Neuron (in vitro differentiated cells): ENCODE measurements at regions not wholly inside any gene's neighbourhood (a gene's known extent, or its start where the extent isn't known, plus 50 kb on each side); places are given as distances from the start of the nearest gene placed in this dataset.

Experiments used
- H2AFZ ChIP-seq: one replicate; pipeline ENCODE4 v1.6.1; 2013; ENCODE audit warnings: low read depth, mild to moderate bottlenecking, inconsistent platforms, low read length, moderate library complexity
- H3K27me3 ChIP-seq: one replicate; pipeline ENCODE4 v1.6.1; 2013; ENCODE audit warnings: low read length; ENCODE audit not compliant: insufficient read depth
- H3K36me3 ChIP-seq: one replicate; pipeline ENCODE4 v1.6.1; 2013; ENCODE audit warnings: low read length; ENCODE audit not compliant: insufficient read depth
- H3K4me1 ChIP-seq: one replicate; pipeline ENCODE4 v1.6.1; 2013; ENCODE audit warnings: low read length; ENCODE audit not compliant: insufficient read depth
- H3K4me3 ChIP-seq: 2 replicates; pipeline ENCODE4 v1.5.1; 2013; ENCODE audit warnings: mild to moderate bottlenecking, low read length, moderate library complexity
- H3K9me3 ChIP-seq: one replicate; pipeline ENCODE4 v1.6.1; 2013; ENCODE audit warnings: low read length

DNA sequence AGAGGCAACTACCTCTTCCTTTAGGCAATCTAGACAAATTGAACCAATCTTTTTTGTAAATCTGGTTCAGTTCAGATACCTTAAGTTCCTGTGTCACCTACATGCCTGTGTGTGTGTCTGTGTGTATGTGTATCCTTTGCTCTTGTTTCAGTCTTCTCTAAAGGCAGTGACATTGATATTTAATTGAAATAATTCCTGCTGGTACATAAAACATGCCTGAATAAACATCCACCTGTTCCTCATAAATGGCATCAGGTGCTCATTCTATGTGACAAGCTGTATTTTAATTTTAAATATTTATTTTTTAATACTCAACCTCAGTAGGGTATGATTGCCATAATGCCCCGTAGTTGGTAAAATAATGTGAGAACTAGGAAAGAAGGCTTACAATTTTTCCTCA lies 1606.4 kb upstream of the PRR20A start:
- Histone ChIP-seq H2AFZ (no peak overlapping the region), H3K27me3 (no peaks in the 10 kb centered on the region), H3K4me1 (peaks cover 2% of the 10 kb centered on the region), H3K9me3 (no peaks in the 10 kb centered on the region), H3K36me3 (no peaks in the 10 kb centered on the region), H3K4me3 (no peak overlapping the region)

DNA sequence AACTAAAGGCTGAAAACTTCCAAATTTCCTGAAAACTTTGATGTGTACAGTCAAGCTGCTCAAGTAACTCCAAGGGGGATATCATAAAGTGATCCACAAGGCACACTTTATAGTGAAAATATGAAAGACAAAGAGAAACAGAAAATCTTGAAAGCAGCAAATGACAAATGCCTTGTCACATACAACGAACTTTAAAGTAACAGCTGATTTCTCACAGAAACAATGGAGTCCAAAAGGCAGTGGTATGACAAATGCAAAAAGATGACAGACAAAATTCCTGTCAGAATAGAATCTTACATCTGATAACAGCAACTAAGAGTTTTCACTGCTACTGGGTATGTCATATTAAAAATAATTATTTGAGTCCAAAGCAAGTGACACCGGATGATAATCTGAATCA lies 1602.3 kb upstream of the PRR20A start:
- no peak overlapping the region for H2AFZ ChIP-seq
- no peak overlapping the region for H3K4me3 ChIP-seq
- H3K9me3 ChIP-seq, result no peaks in the 10 kb centered on the region
- no peaks in the 10 kb centered on the region for H3K36me3 ChIP-seq
- H3K27me3 ChIP-seq, result no peaks in the 10 kb centered on the region
- peaks cover 2% of the 10 kb centered on the region for H3K4me1 ChIP-seq

DNA sequence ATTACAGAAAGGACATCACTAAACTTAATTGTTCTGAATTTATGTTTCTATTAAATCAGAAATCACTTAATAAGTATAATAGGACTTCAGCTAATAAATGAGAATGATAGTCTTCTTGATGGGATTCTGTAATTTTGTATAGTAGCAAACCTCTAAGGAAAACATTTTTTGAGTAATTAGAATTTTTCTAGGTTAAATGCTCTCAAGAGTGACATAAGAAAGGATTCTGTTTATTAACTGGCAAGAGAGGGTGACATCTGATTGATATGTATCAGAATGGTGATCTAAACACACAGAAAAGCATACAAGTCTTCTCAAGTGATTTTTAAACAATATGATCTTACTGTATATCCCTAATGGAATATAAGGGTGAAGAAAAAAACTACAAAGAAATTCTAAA lies 1597.7 kb upstream of the PRR20A start:
- Histone ChIP-seq H3K9me3 (peaks cover 2% of the 10 kb centered on the region), H3K36me3 (no peaks in the 10 kb centered on the region), H3K27me3 (no peaks in the 10 kb centered on the region), H3K4me3 (no peak overlapping the region), H2AFZ (no peak overlapping the region), H3K4me1 (no peaks in the 10 kb centered on the region)

DNA sequence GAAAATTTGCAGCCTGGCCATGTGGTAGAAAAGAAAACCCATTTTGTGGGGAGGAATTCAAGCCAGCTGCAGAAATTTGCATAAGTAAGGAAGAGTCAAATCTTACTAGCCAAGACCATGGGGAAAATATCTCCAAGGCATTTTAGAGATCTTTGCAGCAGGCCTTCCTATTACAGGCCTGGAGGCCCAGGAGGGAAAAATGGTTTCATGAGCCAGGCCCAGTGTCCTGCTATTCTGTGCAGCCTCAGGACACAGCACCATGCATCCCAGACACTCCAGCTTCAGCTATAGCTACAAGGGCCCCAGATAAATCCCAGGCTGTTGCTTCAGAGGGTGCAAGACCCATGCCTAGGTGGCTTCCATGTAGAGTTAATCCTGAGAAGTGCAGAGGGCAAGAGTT lies 1590.1 kb upstream of the PRR20A start:
- H3K4me3 ChIP-seq, result no peak overlapping the region
- no peaks in the 10 kb centered on the region for H3K27me3 ChIP-seq
- no peaks in the 10 kb centered on the region for H3K36me3 ChIP-seq
- no peaks in the 10 kb centered on the region for H3K4me1 ChIP-seq
- H2AFZ ChIP-seq, result no peak overlapping the region
- H3K9me3 ChIP-seq, result no peaks in the 10 kb centered on the region

DNA sequence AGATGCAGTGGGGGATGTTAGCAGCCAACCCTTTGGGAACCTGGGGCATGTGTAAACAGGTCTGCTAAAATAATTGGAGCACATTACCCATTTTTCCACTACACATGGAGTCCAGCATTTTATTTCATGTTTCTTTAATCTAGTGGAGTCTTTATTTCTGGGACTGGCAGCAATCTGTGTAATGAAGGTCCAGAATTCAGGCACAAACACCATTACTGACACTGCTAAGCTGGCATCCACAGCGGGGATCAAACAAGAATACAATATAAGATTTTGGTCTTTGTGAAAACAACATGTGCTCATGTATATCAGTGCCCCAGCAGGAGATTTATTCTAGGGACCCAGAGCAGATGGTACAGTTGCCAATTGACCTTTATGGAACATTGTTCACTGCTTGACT lies 1587.0 kb upstream of the PRR20A start:
- no peak overlapping the region for H2AFZ ChIP-seq
- H3K36me3 ChIP-seq, result no peaks in the 10 kb centered on the region
- H3K27me3 ChIP-seq, result no peaks in the 10 kb centered on the region
- no peaks in the 10 kb centered on the region for H3K9me3 ChIP-seq
- no peaks in the 10 kb centered on the region for H3K4me1 ChIP-seq
- H3K4me3 ChIP-seq, result no peak overlapping the region

DNA sequence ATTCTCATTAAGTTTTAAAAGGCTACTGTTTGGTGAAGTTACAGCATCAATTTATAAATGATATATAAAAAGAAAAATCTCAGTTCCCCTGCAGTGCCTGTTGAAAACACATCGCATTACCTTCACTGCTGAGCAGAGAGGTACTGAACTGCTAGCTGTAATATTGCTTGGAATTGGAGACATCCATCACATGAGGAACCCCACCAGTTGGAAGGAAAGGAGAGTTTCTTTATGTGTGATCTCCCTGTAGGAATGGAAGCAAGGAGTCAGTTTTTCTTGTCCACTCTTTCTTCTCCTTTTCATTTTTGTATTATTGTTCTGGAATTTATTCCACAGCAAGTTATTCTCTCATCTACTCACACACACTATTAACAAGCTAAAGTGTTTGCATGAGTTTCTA lies 1586.0 kb upstream of the PRR20A start:
- H3K27me3 ChIP-seq, result no peaks in the 10 kb centered on the region

DNA sequence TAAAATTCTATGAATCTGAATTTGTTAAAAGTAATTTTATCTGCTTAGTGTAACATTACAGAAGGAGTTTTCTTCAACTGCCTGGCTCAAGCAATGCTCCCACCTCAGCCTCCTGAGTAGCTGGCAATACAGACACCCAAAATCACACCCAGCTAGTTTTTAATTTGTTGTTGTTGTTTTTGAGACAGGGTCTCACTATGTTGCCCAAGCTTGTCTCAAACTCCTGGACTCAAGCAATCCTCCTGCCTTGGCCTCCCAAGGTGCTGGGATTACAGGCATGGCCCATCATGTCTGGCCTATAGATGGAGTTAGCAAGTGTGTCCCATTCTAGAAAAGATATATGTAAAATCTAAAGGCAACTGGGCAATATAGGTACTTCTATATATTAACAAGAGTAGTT lies 1580.4 kb upstream of the PRR20A start:
- Histone ChIP-seq H3K4me3 (no peak overlapping the region), H3K36me3 (no peaks in the 10 kb centered on the region), H3K27me3 (no peaks in the 10 kb centered on the region), H3K9me3 (no peaks in the 10 kb centered on the region), H2AFZ (no peak overlapping the region), H3K4me1 (peaks cover 14% of the 10 kb centered on the region)

More for the DNA sequence above, 1586.0 kb upstream of the PRR20A start:
- Histone ChIP-seq H3K9me3 (no peaks in the 10 kb centered on the region), H3K36me3 (no peaks in the 10 kb centered on the region), H3K4me3 (no peak overlapping the region), H2AFZ (no peak overlapping the region), H3K4me1 (no peaks in the 10 kb centered on the region)

DNA sequence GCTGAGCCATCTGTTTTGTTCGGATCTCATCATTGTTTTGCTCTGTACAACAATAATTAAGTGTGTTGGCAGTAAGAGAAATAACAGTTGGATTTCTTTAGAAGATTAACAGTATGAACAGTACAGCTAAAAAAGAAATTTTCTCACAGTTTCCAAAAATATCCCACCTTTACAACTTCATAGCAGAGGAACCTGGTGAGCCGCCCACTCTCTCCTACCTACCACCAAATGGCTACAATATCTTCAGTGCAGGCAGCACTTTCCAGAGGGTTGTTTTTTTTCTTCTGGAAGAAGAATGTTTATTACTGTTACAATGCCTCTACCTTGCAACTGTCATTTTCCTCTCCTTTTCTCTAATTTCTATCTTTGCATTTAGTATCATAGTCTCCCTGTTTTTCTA lies 1577.5 kb upstream of the PRR20A start:
- H3K4me3 ChIP-seq, result no peak overlapping the region
- no peak overlapping the region for H2AFZ ChIP-seq
- H3K9me3 ChIP-seq, result no peaks in the 10 kb centered on the region
- no peaks in the 10 kb centered on the region for H3K36me3 ChIP-seq
- H3K4me1 ChIP-seq, result peaks cover 14% of the 10 kb centered on the region
- H3K27me3 ChIP-seq, result no peaks in the 10 kb centered on the region

DNA sequence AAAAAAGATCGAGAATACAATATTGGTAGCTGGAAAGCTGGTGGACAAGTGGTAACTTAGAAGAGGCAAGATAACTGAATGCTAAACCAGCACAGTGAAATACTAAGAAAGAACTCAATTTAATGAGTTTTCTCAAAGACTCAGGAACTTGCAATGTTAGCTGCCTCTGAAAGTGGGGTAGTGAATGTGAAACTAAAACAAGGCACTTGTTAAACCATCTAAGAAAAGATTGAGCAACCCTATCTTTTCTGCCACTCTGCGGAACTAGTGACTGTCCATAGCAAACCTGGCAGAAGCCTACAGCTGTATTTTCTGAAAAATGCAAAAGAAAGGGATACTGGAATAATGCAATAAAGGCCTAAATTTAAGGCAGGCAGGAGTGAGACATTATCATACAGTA lies 1574.4 kb upstream of the PRR20A start:
- peaks cover 14% of the 10 kb centered on the region for H3K4me1 ChIP-seq
- H3K27me3 ChIP-seq, result no peaks in the 10 kb centered on the region
- H2AFZ ChIP-seq, result no peak overlapping the region
- no peak overlapping the region for H3K4me3 ChIP-seq
- H3K36me3 ChIP-seq, result no peaks in the 10 kb centered on the region
- H3K9me3 ChIP-seq, result no peaks in the 10 kb centered on the region

DNA sequence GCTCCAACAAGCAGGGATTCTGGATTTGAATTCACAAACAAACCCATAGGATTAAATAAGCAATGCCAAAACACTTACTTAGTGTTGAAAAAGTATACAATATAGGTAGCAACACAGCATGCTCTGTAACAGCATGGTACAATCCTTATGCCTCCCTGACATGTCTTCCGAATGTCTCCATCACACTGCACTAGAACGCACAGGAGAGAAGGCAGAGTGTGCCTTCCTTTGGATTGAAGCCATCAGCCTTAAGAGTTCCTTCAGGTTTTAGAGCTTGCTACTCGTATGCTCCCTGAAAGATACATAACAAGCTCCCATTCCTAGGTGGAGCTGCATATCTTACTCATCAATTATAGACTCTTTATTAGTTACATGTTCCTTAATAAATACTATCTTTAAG lies 1573.9 kb upstream of the PRR20A start:
- H3K27me3 ChIP-seq, result no peaks in the 10 kb centered on the region
- no peak overlapping the region for H2AFZ ChIP-seq
- H3K9me3 ChIP-seq, result no peaks in the 10 kb centered on the region
- H3K36me3 ChIP-seq, result no peaks in the 10 kb centered on the region
- H3K4me3 ChIP-seq, result no peak overlapping the region
- peaks cover 14% of the 10 kb centered on the region for H3K4me1 ChIP-seq

DNA sequence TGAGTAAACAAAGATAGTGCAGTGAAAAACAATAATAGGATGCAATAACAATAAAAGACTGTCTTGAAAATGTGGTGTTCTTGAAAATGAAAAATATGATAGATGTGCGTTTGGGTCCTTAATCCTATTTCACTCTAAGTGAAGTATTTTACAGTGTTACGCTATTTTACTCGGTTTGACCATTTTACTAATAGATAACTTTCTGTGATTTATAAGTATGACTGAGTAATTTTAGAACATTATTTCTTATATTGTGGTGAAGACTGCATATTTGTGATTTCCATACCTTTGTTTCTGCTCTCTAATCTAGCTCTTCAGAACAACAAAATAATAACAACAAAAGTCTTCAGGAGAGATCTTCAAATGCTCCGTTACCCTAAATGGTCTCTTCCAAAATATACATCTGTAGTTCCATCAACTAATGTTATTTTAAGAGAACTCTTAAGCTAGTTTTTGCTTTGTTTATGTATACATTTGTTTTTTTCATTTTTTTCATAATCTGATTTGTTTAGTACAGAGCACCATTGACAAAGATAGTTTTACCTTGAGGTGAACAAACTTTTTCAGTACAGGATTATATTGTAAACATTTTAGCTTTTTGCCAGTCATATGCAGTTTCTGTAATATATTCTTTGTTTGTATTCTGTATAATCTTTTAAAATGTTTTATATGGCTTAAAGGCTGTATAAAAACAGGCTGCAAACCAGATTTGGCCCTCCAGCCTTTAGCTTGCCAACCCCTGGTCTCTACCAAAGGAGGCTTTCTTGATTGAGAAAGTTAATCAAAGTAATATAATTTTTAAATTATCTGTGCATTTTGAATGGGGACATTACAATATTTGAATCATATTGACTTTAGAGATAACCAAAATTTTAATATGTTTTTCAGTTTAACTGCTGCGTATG lies 1572.7 kb upstream of the PRR20A start:
- no peaks in the 10 kb centered on the region for H3K36me3 ChIP-seq
- H2AFZ ChIP-seq, result no peak overlapping the region
- H3K4me3 ChIP-seq, result no peak overlapping the region
- no peaks in the 10 kb centered on the region for H3K9me3 ChIP-seq
- no peaks in the 10 kb centered on the region for H3K27me3 ChIP-seq
- H3K4me1 ChIP-seq, result peaks cover 14% of the 10 kb centered on the region

DNA sequence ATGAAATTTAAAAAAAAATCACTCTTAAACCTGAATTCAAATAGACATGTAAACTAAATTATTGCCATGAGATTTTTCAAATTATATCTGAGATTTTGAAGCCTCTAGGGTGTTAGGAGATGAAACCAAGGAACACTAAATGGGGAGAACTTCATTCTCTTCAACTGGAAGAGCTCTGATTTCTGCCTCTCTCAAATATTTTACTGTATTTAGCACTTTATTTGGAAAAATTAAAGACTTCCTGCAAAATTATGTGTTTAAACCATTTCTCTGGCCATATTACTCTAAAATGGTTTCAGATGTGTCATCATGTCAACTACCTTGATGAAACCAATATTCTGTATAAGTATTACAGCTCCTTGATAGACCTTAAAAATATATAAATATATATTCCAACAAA lies 1571.6 kb upstream of the PRR20A start:
- Histone ChIP-seq H3K27me3 (no peaks in the 10 kb centered on the region), H3K4me1 (peaks cover 7% of the 10 kb centered on the region), H3K9me3 (no peaks in the 10 kb centered on the region), H3K4me3 (no peak overlapping the region), H2AFZ (no peak overlapping the region), H3K36me3 (no peaks in the 10 kb centered on the region)

DNA sequence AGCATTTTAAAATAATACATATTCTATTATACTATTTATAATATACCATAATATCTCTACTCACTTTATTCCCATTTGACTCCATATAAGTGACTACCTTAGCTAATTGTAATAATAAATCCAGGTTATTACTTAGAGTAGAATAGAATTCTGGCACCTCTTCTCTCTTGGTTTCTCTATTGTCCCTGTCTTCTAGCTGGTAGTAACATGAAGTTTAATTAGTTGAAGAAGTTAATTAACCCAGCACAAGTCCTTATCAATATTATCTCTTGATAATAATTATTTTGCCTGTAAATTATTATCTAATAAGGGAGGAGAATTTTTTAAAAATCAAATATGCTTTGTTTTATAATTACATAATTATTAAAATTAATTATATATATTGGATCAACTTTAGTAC lies 1571.2 kb upstream of the PRR20A start:
- Histone ChIP-seq H3K27me3 (no peaks in the 10 kb centered on the region), H3K4me3 (no peak overlapping the region), H3K4me1 (peaks cover 3% of the 10 kb centered on the region), H3K36me3 (no peaks in the 10 kb centered on the region), H2AFZ (no peak overlapping the region), H3K9me3 (no peaks in the 10 kb centered on the region)

DNA sequence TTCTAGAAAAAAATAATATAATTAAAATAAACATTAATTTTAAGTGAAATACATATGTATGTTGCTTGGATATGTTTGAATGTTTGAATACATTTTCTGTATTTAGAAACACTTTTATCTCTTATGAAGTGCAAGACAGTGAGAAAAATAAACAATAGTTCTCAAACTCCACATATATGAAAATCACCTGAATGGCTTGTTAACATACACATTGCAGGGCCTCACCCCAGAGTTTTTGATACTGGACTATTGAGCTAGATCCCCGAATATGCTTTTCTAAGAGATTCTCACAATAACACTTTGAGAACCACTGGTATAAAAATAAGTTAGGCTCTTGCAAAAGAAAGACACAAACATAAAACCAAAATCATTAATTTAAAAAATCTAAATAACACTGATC lies 1570.3 kb upstream of the PRR20A start:
- H3K4me1 ChIP-seq, result no peaks in the 10 kb centered on the region
- no peaks in the 10 kb centered on the region for H3K9me3 ChIP-seq
- no peaks in the 10 kb centered on the region for H3K27me3 ChIP-seq
- no peaks in the 10 kb centered on the region for H3K36me3 ChIP-seq
- no peak overlapping the region for H3K4me3 ChIP-seq
- H2AFZ ChIP-seq, result no peak overlapping the region
